Right lobe of liver (tissue), 6 donors: ENCODE measurements at regions not wholly inside any gene's neighbourhood (a gene's known extent, or its start where the extent isn't known, plus 50 kb on each side); places are given as distances from the start of the nearest gene placed in this dataset.

ENCODE experiments used
- ATAC-seq, 4 donors: fragments of 200-7000 bp; cut with Tn5 transposase; one replicate each; pipeline ENCODE4 v1.9.1; 2020; ENCODE audit warnings: mild to moderate bottlenecking in 4 of 4, moderate library complexity in 4 of 4
- DNase-seq, 3 donors: peaks; one replicate each; pipeline ENCODE4 v3.0.0-alpha.2; 2020
- H3K27ac ChIP-seq, 3 donors: fragments of 200-600 bp; one replicate each; pipeline ENCODE4 v1.8.0; 2022
- H3K27me3 ChIP-seq, 2 donors: fragments of 200-600 bp; one replicate each; pipeline ENCODE4 v1.8.0; 2022
- H3K36me3 ChIP-seq, 4 donors: fragments of 200-600 bp; sonication (generic) in 1 of 4; one replicate each; pipeline versions ENCODE4 v1.5.1 to v1.8.0; 2017 to 2022; ENCODE audit warnings: control low read depth in 1 of 4
- H3K4me1 ChIP-seq, 4 donors: fragments of 200-600 bp; sonication (generic) in 1 of 4; one replicate each; pipeline versions ENCODE4 v1.5.1 to v1.8.0; 2017 to 2022; ENCODE audit warnings: control low read depth in 1 of 4
- H3K4me3 ChIP-seq, 3 donors: fragments of 200-600 bp; one replicate each; pipeline ENCODE4 v1.8.0; 2022
- H3K9me3 ChIP-seq, 4 donors: fragments of 200-600 bp; sonication (generic) in 1 of 4; one replicate each; pipeline versions ENCODE4 v1.5.1 to v1.8.0; 2017 to 2022; ENCODE audit warnings: control low read depth in 1 of 4
- POLR2A ChIP-seq: fragments of 450-650 bp; IDR thresholded peaks from one replicate; pipeline ENCODE4 v1.6.1; 2017; ENCODE audit warnings: antibody characterized with exemption, mild to moderate bottlenecking
- WGBS: methylation state at CpG from one replicate; pipeline ENCODE4 v1.1.6; 2018; ENCODE audit warnings: low coverage, low lambda C conversion rate; ENCODE audit not compliant: insufficient coverage; ENCODE audit errors: missing lambda C conversion rate; 5-methylcytosine and 5-hydroxymethylcytosine counted together
- intact Hi-C, 2 donors: fragments of 100-400 bp; cut with DNase I; formaldehyde crosslinking; loops; one replicate each; pipeline versions ENCODE4 v1.11.2 to v1.14.1; 2022
- TF ChIP-seq, protein P1 (sequence below), 4 donors: fragments of 200-600 bp in 3 of 4; fragments of 450-650 bp in 1 of 4; IDR thresholded peaks; one replicate each; pipeline versions ENCODE4 v1.5.1 to v1.8.0; 2016 to 2022; ENCODE audit warnings: antibody characterized with exemption in 4 of 4, mild to moderate bottlenecking in 2 of 4
- donor health status: DM: no; HTN: yes; CAD: no.
- donor health status: DM: no; HTN: no; CAD: no.
- donor health status: DM: no; HTN: no; CAD: no.
- donor health status: DM: no; HTN: yes; CAD: no.
- donor health status: DM: no; HTN: yes; CAD: no.

DNA sequence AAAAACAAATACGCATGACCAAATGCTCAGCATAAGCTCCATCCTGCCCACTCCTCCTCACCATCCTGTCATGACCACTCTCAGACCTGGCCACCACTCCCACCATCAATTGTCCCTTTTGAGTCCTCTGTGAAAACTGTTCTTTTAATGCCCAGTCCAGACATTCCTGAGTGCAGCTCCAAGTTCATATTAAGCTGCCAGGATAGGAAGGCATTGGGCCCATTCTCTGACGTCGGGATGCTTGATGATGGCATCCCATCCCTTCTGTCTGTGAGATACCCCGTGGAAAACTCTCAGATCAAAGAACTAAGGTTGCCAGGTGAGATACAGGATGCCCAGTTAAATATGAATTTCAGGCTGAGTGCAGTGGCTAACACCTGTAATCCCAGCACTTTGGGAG is 89.9 kb upstream of the KIF5B start:
- Histone ChIP-seq H3K36me3 (no peaks in the 10 kb centered on the region), H3K27ac (no peak overlapping the region), H3K4me1 (no peaks in the 10 kb centered on the region), H3K4me3 (no peak overlapping the region), H3K27me3 (no peaks in the 10 kb centered on the region), H3K9me3 (no peaks in the 10 kb centered on the region)
- intact Hi-C loops, result no loop called here
- 96% methylated on average over 4 of the region's 4 CpGs for WGBS
- DNase-seq (no peak), ATAC-seq (no peak)
- TF ChIP-seq POLR2A, result no peak
- TF ChIP-seq, protein P1, sequence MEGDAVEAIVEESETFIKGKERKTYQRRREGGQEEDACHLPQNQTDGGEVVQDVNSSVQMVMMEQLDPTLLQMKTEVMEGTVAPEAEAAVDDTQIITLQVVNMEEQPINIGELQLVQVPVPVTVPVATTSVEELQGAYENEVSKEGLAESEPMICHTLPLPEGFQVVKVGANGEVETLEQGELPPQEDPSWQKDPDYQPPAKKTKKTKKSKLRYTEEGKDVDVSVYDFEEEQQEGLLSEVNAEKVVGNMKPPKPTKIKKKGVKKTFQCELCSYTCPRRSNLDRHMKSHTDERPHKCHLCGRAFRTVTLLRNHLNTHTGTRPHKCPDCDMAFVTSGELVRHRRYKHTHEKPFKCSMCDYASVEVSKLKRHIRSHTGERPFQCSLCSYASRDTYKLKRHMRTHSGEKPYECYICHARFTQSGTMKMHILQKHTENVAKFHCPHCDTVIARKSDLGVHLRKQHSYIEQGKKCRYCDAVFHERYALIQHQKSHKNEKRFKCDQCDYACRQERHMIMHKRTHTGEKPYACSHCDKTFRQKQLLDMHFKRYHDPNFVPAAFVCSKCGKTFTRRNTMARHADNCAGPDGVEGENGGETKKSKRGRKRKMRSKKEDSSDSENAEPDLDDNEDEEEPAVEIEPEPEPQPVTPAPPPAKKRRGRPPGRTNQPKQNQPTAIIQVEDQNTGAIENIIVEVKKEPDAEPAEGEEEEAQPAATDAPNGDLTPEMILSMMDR (IDR thresholded peaks at IDR 0.05), result no peak

DNA sequence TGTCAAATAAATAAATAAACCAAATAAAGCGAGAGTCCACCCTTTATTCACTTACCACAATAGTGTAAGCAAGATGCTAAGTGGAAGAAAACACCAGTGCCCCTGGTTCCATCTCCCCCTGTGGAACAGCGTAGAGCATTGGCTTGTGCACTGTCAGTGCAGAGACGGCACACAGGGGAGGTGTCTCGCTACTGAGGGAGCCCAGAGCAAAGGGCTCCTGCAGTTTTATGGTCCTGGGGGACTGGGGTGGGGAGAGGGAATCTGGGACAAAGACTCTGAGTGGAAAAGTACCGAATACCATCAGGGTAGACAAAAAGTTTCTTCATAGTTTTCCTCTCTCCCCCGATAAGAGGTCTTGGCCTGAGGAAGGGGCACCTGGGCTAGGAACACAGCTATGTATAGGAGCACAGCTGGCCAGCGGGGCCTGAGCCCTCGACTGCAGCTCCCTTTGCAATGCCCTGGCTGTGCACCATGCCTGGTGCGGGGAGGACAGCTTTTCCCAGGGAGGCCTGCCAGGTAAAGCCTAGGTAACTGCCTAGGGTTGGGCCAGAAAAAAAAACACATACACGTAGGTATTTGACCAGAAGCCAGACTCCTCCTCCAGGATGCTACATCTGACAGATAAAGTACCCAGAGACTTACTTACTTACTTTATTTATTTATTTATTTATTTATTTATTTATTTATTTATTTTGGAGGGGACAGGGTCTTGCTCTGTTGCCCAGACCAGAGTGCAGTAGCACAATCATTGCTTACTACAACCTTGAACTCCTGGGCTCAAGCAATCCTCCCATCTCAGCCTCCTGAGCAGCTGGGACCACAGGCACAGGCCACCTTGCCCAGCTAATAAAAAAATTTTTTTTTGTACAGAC is 88.8 kb upstream of the KIF5B start:
- Histone ChIP-seq H3K4me1 (no peaks in the 10 kb centered on the region), H3K4me3 (no peak overlapping the region), H3K36me3 (no peaks in the 10 kb centered on the region), H3K27ac (no peak overlapping the region), H3K9me3 (no peaks in the 10 kb centered on the region), H3K27me3 (no peaks in the 10 kb centered on the region)
- WGBS, result 72% methylated on average over 9 of the region's 10 CpGs
- intact Hi-C loops, result no loop called here
- DNase-seq (no peak), ATAC-seq (no peak)
- TF ChIP-seq POLR2A, result no peak
- TF ChIP-seq, protein P1 (IDR thresholded peaks at IDR 0.05), result no peak

DNA sequence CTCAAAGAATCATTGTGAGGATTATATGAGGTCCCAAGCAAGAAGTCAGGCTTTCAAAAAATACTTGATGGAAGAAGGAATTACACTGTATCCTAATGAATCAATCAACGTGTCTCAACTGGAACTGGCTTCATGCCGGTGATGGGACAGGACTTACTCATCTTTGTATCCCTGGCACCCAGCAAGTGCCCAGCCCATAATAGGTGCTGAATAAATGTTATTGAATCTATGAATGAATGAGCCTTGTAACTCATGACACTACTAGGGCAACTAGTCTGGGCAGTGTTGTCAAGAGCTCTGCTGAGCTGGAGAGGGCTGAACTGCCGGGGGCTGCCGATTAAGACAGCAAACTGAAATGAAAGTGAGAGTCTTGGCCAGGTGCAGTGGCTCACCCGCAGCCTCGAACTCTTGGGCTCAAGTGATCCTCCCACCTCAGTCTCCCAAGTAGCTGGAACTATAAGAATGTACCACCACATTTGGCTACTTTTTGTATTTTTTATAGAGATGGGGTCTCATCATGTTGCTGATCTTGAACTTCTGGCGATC is 87.2 kb upstream of the KIF5B start:
- ATAC-seq (no peak), DNase-seq (no peak)
- H3K9me3 ChIP-seq, result no peaks in the 10 kb centered on the region
- H3K27ac ChIP-seq, result no peak overlapping the region
- no peak overlapping the region for H3K4me3 ChIP-seq
- intact Hi-C loops, result no loop called here
- H3K4me1 ChIP-seq, result no peaks in the 10 kb centered on the region
- H3K36me3 ChIP-seq, result no peaks in the 10 kb centered on the region
- TF ChIP-seq POLR2A, result no peak
- TF ChIP-seq, protein P1 (IDR thresholded peaks at IDR 0.05), result no peak
- H3K27me3 ChIP-seq, result no peaks in the 10 kb centered on the region
- 90% methylated on average over 5 of the region's 7 CpGs for WGBS

DNA sequence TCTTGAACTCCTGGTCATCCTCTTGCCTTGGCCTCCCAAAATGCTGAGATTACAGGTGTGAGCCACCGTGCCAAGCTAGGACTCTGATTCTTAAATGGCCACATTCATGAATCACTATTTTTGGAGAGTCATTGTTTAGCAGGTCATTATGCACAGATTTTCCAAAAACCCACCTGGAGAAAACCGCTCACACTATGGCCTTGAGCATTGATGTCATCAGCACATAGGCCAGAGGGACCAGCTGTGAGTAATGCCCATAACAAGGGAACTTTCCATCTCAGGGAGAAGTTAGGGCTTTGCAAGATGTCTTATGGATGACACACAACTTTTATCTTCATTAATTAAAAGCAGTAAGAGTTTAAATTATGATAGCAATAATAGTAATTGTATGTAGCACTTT is 86.4 kb upstream of the KIF5B start:
- Histone ChIP-seq H3K4me1 (no peaks in the 10 kb centered on the region), H3K36me3 (no peaks in the 10 kb centered on the region), H3K4me3 (no peak overlapping the region), H3K27me3 (no peaks in the 10 kb centered on the region), H3K27ac (no peak overlapping the region), H3K9me3 (no peaks in the 10 kb centered on the region)
- WGBS, result 89% methylated on average over 2 of the region's 2 CpGs
- ATAC-seq (no peak), DNase-seq (no peak)
- intact Hi-C loops, result no loop called here
- TF ChIP-seq POLR2A, result no peak
- TF ChIP-seq, protein P1 (IDR thresholded peaks at IDR 0.05), result no peak
